Osteocyte (in vitro differentiated cells): ENCODE measurements at regions not wholly inside any gene's neighbourhood (a gene's known extent, or its start where the extent isn't known, plus 50 kb on each side); places are given as distances from the start of the nearest gene placed in this dataset.

ENCODE experiments used
- DNase-seq: peaks from one replicate; pipeline ENCODE4 v3.0.0; 2021; ENCODE audit warnings: mixed read lengths; ENCODE audit not compliant: unreplicated experiment; ENCODE audit errors: extremely low spot score
- H3K27ac Mint-ChIP-seq: one replicate; pipeline ENCODE4 v1.8.0; 2021; ENCODE audit warnings: mild to moderate bottlenecking, mixed read lengths; ENCODE audit not compliant: unreplicated experiment
- H3K27me3 Mint-ChIP-seq: one replicate; pipeline ENCODE4 v1.8.0; 2021; ENCODE audit warnings: mixed read lengths; ENCODE audit not compliant: unreplicated experiment
- H3K36me3 Mint-ChIP-seq: one replicate; pipeline ENCODE4 v1.8.0; 2021; ENCODE audit warnings: mixed read lengths; ENCODE audit not compliant: unreplicated experiment
- H3K4me1 Mint-ChIP-seq: one replicate; pipeline ENCODE4 v1.8.0; 2021; ENCODE audit warnings: mixed read lengths; ENCODE audit not compliant: unreplicated experiment
- H3K4me3 Mint-ChIP-seq: one replicate; pipeline ENCODE4 v1.8.0; 2021; ENCODE audit warnings: mild to moderate bottlenecking, moderate library complexity, mixed read lengths; ENCODE audit not compliant: unreplicated experiment
- H3K9me3 Mint-ChIP-seq: one replicate; pipeline ENCODE4 v1.8.0; 2021; ENCODE audit warnings: mixed read lengths; ENCODE audit not compliant: unreplicated experiment
- TF ChIP-seq, protein P1 (sequence below): fragments of 200-600 bp; sonication (generic); IDR thresholded peaks from 2 replicates; pipeline ENCODE4 v1.5.0; 2021; ENCODE audit warnings: antibody characterized with exemption, mild to moderate bottlenecking, moderate library complexity

DNA sequence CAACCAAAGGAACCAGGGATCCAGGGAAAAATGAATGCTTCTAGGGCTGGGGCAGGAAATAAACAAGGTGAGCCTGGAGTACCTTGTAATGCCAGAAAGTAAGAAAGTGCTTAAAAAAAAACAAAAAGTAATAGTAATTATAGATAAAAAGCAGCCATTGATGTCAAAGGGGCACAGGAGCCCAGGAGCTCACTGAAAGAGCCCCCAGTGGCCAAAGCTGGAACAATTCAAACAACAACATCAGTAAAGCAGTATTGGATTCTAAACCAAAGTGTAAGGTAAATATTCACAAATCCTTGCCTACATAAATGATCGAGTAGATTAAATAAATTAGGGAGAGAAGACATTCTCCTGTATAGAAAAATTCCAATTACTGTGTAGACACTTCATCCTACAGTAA is 114.3 kb upstream of the ARL4C start:
- H3K9me3 Mint-ChIP-seq: peaks cover 14% of the 10 kb centered on the region

DNA sequence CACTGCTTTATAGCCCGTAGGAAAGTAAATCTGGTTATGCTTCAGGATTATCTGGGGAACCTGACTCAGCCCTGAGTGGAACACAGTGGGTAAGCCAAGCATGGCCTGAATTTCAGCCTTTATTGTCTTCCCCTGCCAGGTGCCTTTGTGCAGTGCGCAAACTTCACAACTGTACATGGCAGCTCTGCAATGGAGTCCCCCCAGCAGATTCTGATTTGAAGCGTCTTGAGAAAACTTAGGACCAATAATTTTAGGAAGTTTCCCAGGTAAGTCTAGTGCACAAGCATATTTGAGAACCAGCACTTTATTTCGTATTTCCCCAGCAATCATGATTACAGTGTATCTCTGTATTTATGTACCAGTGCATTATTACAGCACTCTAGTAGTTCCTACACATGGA is 112.1 kb upstream of the ARL4C start:
- Mint-ChIP-seq H3K36me3 (no peaks in the 10 kb centered on the region), H3K27ac (no peak overlapping the region)
- DNase-seq: peak; percentile 19

More for the DNA sequence above, 114.3 kb upstream of the ARL4C start:
- no peak overlapping the region for H3K27ac Mint-ChIP-seq
- H3K4me3 Mint-ChIP-seq: no peak overlapping the region
- peak; percentile 3 for DNase-seq
- H3K4me1 Mint-ChIP-seq: no peaks in the 10 kb centered on the region
- no peaks in the 10 kb centered on the region for H3K36me3 Mint-ChIP-seq
- TF ChIP-seq, protein P1, sequence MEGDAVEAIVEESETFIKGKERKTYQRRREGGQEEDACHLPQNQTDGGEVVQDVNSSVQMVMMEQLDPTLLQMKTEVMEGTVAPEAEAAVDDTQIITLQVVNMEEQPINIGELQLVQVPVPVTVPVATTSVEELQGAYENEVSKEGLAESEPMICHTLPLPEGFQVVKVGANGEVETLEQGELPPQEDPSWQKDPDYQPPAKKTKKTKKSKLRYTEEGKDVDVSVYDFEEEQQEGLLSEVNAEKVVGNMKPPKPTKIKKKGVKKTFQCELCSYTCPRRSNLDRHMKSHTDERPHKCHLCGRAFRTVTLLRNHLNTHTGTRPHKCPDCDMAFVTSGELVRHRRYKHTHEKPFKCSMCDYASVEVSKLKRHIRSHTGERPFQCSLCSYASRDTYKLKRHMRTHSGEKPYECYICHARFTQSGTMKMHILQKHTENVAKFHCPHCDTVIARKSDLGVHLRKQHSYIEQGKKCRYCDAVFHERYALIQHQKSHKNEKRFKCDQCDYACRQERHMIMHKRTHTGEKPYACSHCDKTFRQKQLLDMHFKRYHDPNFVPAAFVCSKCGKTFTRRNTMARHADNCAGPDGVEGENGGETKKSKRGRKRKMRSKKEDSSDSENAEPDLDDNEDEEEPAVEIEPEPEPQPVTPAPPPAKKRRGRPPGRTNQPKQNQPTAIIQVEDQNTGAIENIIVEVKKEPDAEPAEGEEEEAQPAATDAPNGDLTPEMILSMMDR: peak; percentile 45
- H3K27me3 Mint-ChIP-seq: no peaks in the 10 kb centered on the region

DNA sequence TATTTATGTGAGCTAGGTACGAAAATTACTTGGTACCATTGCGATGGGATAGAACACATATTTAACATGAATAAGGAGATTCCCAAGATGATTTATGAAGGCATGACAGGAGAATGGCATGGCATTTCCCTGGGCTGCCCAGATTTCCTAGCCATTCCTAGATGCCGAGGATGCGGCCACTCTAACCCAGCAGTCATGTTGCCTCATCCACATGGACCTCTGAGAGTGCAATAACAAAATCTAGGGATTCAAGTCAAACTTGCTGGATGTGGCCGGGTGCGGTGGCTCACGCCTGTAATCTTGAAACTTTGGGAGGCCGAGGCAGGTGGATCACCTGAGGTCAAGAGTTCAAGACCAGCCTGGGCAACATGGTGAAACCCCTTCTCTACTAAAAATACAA is 110.8 kb upstream of the ARL4C start:
- TF ChIP-seq, protein P1: no peak
- no peak overlapping the region for H3K27ac Mint-ChIP-seq
- no peaks in the 10 kb centered on the region for H3K27me3 Mint-ChIP-seq
- H3K4me1 Mint-ChIP-seq: no peaks in the 10 kb centered on the region
- H3K9me3 Mint-ChIP-seq: peaks cover 10% of the 10 kb centered on the region
- DNase-seq: peak; percentile 54
- no peak overlapping the region for H3K4me3 Mint-ChIP-seq
- H3K36me3 Mint-ChIP-seq: no peaks in the 10 kb centered on the region

More for the DNA sequence above, 112.1 kb upstream of the ARL4C start:
- Mint-ChIP-seq H3K4me3 (no peak overlapping the region), H3K9me3 (peaks cover 10% of the 10 kb centered on the region), H3K27me3 (no peaks in the 10 kb centered on the region), H3K4me1 (no peaks in the 10 kb centered on the region)
- TF ChIP-seq, protein P1: no peak

DNA sequence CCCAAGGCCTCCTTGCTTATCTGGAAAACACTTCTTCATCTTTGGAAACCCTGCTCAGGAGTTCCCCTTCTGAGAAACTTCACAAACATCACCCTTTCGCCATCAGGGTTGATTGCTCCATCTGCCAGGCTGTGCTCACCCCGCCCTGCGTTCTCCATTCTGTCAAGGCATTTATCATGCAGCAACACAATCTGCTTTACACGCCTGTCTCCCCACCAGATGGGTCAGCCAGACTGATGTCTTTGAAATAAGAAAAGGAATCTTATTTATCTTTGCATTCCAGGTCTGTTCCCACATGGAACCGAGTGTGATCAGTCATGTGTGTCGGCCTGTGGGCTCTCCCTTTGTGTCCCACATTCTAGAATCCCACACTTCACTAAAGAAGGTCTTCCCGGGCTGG is 110.0 kb upstream of the ARL4C start:
- peak; percentile 30 for DNase-seq
- H3K4me1 Mint-ChIP-seq: no peaks in the 10 kb centered on the region
- H3K9me3 Mint-ChIP-seq: peaks cover 2% of the 10 kb centered on the region
- no peak overlapping the region for H3K4me3 Mint-ChIP-seq
- no peaks in the 10 kb centered on the region for H3K27me3 Mint-ChIP-seq
- H3K27ac Mint-ChIP-seq: no peak overlapping the region
- no peaks in the 10 kb centered on the region for H3K36me3 Mint-ChIP-seq
- TF ChIP-seq, protein P1: no peak

DNA sequence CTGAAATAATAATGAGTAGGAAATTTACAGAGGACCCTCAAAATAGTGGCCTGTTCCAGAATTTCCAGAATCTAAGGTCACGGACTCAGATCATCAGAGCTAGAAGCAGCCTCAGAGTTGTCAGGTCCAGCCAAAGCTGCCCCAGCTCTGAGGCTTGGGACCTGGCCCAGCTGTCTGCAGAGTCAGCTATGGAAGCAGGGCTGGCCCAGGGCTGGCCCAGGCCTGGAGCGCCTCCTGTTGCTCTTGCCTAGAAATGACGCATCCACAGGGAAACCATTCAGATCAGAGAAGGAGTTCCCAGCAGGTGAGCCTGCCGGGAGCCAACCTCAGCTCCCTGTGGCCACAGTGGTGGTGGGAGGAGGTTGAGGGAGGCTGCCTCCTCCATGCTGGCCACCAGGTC is 106.7 kb upstream of the ARL4C start:
- Mint-ChIP-seq H3K4me3 (no peak overlapping the region), H3K27me3 (no peaks in the 10 kb centered on the region), H3K36me3 (no peaks in the 10 kb centered on the region), H3K27ac (no peak overlapping the region), H3K4me1 (no peaks in the 10 kb centered on the region), H3K9me3 (peaks cover 3% of the 10 kb centered on the region)
- TF ChIP-seq, protein P1: no peak
- peak; percentile 62 for DNase-seq
